VCaP (cell line): ENCODE measurements at regions not wholly inside any gene's neighbourhood (a gene's known extent, or its start where the extent isn't known, plus 50 kb on each side); places are given as distances from the start of the nearest gene placed in this dataset.
"Not testable (repeated sequence)": the region's sequence is repeated elsewhere in the genome, so short reads cannot be mapped to it uniquely, and the experiment has no call there.

ENCODE experiments used
- H3K27ac ChIP-seq: fragments of 450-650 bp; 2 replicates; pipeline ENCODE4 v1.5.1; 2017

- not testable (repeated sequence) for H3K27ac ChIP-seq
Observed at GRCh38 chr9:63289971-63290370, 1995.0 kb downstream of the FOXD4L5 start.
